SK-N-SH (cell line): ENCODE measurements at regions not wholly inside any gene's neighbourhood (a gene's known extent, or its start where the extent isn't known, plus 50 kb on each side); places are given as distances from the start of the nearest gene placed in this dataset.

Experiments used
- CTCF ChIA-PET: fragments of 300-600, 350-600 bp; formaldehyde crosslinking; extraction: SDS; loops from one replicate; lab custom pipeline; 2021; lab: Yijun Ruan, JAX
- POLR2A ChIA-PET: fragments of 350-600 bp; sonication (Branson Sonifier 250); formaldehyde crosslinking; extraction: SDS; loops from one replicate; lab custom pipeline; 2020; ENCODE audit warnings: antibody characterized with exemption, inconsistent platforms; lab: Yijun Ruan, JAX
- DNase-seq: peaks from one replicate; pipeline ENCODE4 v3.0.0; 2012
- H2AFZ ChIP-seq: fragments of 200-600 bp; sonication (generic); 2 replicates; pipeline ENCODE4 v1.8.1; 2016; ENCODE audit warnings: antibody characterized with exemption, mild to moderate bottlenecking, low read depth
- H3F3A ChIP-seq: fragments of 200-600 bp; sonication (generic); replicated peaks from 2 replicates; pipeline ENCODE3; 2016; ENCODE audit warnings: antibody characterized with exemption, mild to moderate bottlenecking; ENCODE audit not compliant: insufficient read depth
- H3K27ac ChIP-seq, 2 experiments: fragments of 200-500 bp in 1 of 2; fragments of 200-600 bp in 1 of 2; sonication (Bioruptor generic) in 1 of 2; sonication (generic), shearing (Covaris generic) in 1 of 2; 2 replicates each; pipeline versions ENCODE4 v1.5.1 to v1.6.1; 2014 to 2016; ENCODE audit warnings: low read depth in 2 of 2, inconsistent platforms in 1 of 2, low read length in 1 of 2, mild to moderate bottlenecking in 1 of 2, mixed read lengths in 1 of 2
- H3K27me3 ChIP-seq: fragments of 200-600 bp; sonication (generic), shearing (Covaris generic); 2 replicates; pipeline ENCODE4 v1.6.1; 2016; ENCODE audit warnings: mixed run types; ENCODE audit not compliant: insufficient read depth
- H3K36me3 ChIP-seq, 2 experiments: fragments of 200-500 bp in 1 of 2; fragments of 200-600 bp in 1 of 2; sonication (Bioruptor generic) in 1 of 2; sonication (generic) in 1 of 2; replicated peaks in 1 of 2; 2 replicates each; pipeline versions ENCODE3 to v1.5.1; 2014 to 2016; ENCODE audit warnings: low read length in 1 of 2, mild to moderate bottlenecking in 1 of 2; ENCODE audit not compliant: insufficient read depth in 2 of 2, control insufficient read depth in 1 of 2
- H3K4me1 ChIP-seq, 2 experiments: fragments of 200-500 bp in 1 of 2; fragments of 200-600 bp in 1 of 2; sonication (Bioruptor generic) in 1 of 2; sonication (generic), shearing (Covaris generic) in 1 of 2; 2 replicates each; pipeline versions ENCODE4 v1.5.1 to v1.6.1; 2014 to 2016; ENCODE audit warnings: low read depth in 1 of 2, low read length in 1 of 2, mixed run types in 1 of 2; ENCODE audit not compliant: insufficient read depth in 2 of 2, control insufficient read depth in 1 of 2
- H3K4me2 ChIP-seq: fragments of 200-600 bp; sonication (generic), shearing (Covaris generic); 2 replicates; pipeline ENCODE4 v1.6.1; 2017; ENCODE audit warnings: mixed run types
- H3K4me3 ChIP-seq, 2 experiments: fragments of 200-500 bp in 1 of 2; fragments of 200-600 bp in 1 of 2; sonication (Bioruptor generic) in 1 of 2; sonication (generic), shearing (Covaris generic) in 1 of 2; 2 replicates each; pipeline versions ENCODE4 v1.5.1 to v1.8.1; 2014 to 2016; ENCODE audit warnings: low read depth in 2 of 2, inconsistent platforms in 1 of 2, low read length in 1 of 2, mild to moderate bottlenecking in 1 of 2, mixed read lengths in 1 of 2, moderate library complexity in 1 of 2
- H3K79me2 ChIP-seq: fragments of 200-600 bp; sonication (generic); 2 replicates; pipeline ENCODE4 v1.8.1; 2017; ENCODE audit warnings: mild to moderate bottlenecking; ENCODE audit not compliant: insufficient read depth
- H3K9ac ChIP-seq: fragments of 200-600 bp; sonication (generic); 2 replicates; pipeline ENCODE4 v1.6.1; 2017; ENCODE audit warnings: mixed run types
- H3K9me2 ChIP-seq: fragments of 200-600 bp; sonication (generic); 2 replicates; pipeline ENCODE4 v1.6.1; 2017; ENCODE audit warnings: mixed run types
- H3K9me3 ChIP-seq: fragments of 200-600 bp; sonication (generic); 2 replicates; pipeline ENCODE4 v1.6.1; 2017; ENCODE audit warnings: mixed run types, mild to moderate bottlenecking, moderate library complexity
- H4K20me1 ChIP-seq: fragments of 200-600 bp; sonication (generic); 2 replicates; pipeline ENCODE4 v1.6.1; 2017; ENCODE audit warnings: mild to moderate bottlenecking, mixed run types; ENCODE audit not compliant: insufficient read depth
- CHD2 ChIP-seq: fragments of 150-350 bp; IDR thresholded peaks from 2 replicates; pipeline ENCODE4 v1.6.1; 2018; ENCODE audit warnings: low read length; ENCODE audit not compliant: partially characterized antibody
- ELF1 ChIP-seq: IDR thresholded peaks from 2 replicates; pipeline ENCODE4 v1.4.0; 2012
- EP300 ChIP-seq, 2 experiments: IDR thresholded peaks; 2 replicates each; pipeline versions ENCODE4 v1.4.0 to v1.6.1; 2012; ENCODE audit warnings: borderline replicate concordance in 1 of 2, low read depth in 1 of 2, low read length in 1 of 2
- EZH2phosphoT487 ChIP-seq: fragments of 200-600 bp; sonication (generic); IDR thresholded peaks from 2 replicates; pipeline ENCODE4 v1.6.1; 2017; ENCODE audit warnings: low read depth, mixed run types, mild to moderate bottlenecking, antibody characterized with exemption, moderate library complexity, borderline replicate concordance
- FOSL2 ChIP-seq: IDR thresholded peaks from 2 replicates; pipeline ENCODE4 v1.4.0; 2012; ENCODE audit warnings: low read depth, mild to moderate bottlenecking, moderate library complexity, borderline replicate concordance
- FOXM1 ChIP-seq: IDR thresholded peaks from 2 replicates; pipeline ENCODE4 v1.4.0; 2012; ENCODE audit warnings: low read depth, mild to moderate bottlenecking
- GATA2 ChIP-seq: sonication (generic); formaldehyde crosslinking; IDR thresholded peaks from 2 replicates; pipeline ENCODE4 v1.5.0; 2020; ENCODE audit warnings: mild to moderate bottlenecking, missing genetic modification reagents
- RAD21 ChIP-seq: IDR thresholded peaks from 2 replicates; pipeline ENCODE4 v1.6.1; 2012; ENCODE audit warnings: mild to moderate bottlenecking, low read length
- RFX5 ChIP-seq: IDR thresholded peaks from 2 replicates; pipeline ENCODE4 v1.6.1; 2012; ENCODE audit warnings: mild to moderate bottlenecking, improper control_type of control experiment, low read length
- RXRA ChIP-seq: IDR thresholded peaks from 2 replicates; pipeline ENCODE4 v1.4.0; 2012; ENCODE audit warnings: low read depth, mild to moderate bottlenecking, borderline replicate concordance
- SMC3 ChIP-seq: IDR thresholded peaks from 2 replicates; pipeline ENCODE4 v1.6.1; 2012; ENCODE audit warnings: low read depth, low read length, improper control_type of control experiment
- YY1 ChIP-seq: IDR thresholded peaks from 2 replicates; pipeline ENCODE4 v1.4.0; 2012; ENCODE audit warnings: low read depth, mild to moderate bottlenecking
- WGBS: methylation state at CpG from one replicate; pipeline ENCODE4 v1.1.6; 2017; ENCODE audit warnings: low lambda C conversion rate; 5-methylcytosine and 5-hydroxymethylcytosine counted together
- TF ChIP-seq, protein P1 (sequence below): fragments of 150-350 bp; IDR thresholded peaks from 2 replicates; pipeline ENCODE4 v1.6.1; 2016; ENCODE audit warnings: mild to moderate bottlenecking, low read depth, low read length
- TF ChIP-seq, protein P2 (sequence below): fragments of 150-350 bp; IDR thresholded peaks from 2 replicates; pipeline ENCODE4 v1.6.1; 2017; ENCODE audit warnings: antibody characterized with exemption, low read length, low read depth, borderline replicate concordance
- TF ChIP-seq, protein P3 (sequence below): IDR thresholded peaks from 2 replicates; pipeline ENCODE4; 2012
- TF ChIP-seq, protein P4 (sequence below): fragments of 200-600 bp; sonication (generic); IDR thresholded peaks from 2 replicates; pipeline ENCODE4 v1.6.1; 2017; ENCODE audit warnings: antibody characterized with exemption, mild to moderate bottlenecking, moderate library complexity

DNA sequence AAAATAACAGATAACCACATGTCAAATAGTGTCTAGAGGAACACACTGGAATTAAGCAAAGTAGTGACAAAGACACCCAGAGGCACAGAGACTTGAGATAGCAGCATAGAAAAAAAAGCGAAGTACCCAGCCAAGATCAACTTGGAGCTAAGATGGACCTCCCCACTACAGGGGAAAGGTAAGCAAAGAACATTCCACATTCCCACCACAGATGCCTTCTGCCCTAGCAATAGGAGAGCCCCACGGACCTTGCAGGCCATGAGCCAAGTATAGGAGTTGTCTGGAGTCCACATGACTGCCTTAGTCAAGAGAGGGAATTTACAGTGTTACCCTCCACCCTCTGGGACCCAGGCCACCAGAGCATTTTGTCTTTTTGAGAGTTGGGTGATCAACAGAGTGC lies 110.7 kb upstream of the SPRY2 start:
- H3K27me3 ChIP-seq: no peaks in the 10 kb centered on the region
- no peak overlapping the region for H3K27ac ChIP-seq
- H4K20me1 ChIP-seq: no peaks in the 10 kb centered on the region
- no peaks in the 10 kb centered on the region for H3K4me1 ChIP-seq
- no peak overlapping the region for H3K4me2 ChIP-seq
- H3K4me3 ChIP-seq: no peak overlapping the region
- H3K9ac ChIP-seq: no peak overlapping the region
- H2AFZ ChIP-seq: no peak overlapping the region
- TF ChIP-seq, protein P1, sequence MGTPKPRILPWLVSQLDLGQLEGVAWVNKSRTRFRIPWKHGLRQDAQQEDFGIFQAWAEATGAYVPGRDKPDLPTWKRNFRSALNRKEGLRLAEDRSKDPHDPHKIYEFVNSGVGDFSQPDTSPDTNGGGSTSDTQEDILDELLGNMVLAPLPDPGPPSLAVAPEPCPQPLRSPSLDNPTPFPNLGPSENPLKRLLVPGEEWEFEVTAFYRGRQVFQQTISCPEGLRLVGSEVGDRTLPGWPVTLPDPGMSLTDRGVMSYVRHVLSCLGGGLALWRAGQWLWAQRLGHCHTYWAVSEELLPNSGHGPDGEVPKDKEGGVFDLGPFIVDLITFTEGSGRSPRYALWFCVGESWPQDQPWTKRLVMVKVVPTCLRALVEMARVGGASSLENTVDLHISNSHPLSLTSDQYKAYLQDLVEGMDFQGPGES: no peak
- TF ChIP-seq GATA2 (CRISPR knock-in tag): no peak
- no peak for TF ChIP-seq RAD21
- TF ChIP-seq, protein P2, sequence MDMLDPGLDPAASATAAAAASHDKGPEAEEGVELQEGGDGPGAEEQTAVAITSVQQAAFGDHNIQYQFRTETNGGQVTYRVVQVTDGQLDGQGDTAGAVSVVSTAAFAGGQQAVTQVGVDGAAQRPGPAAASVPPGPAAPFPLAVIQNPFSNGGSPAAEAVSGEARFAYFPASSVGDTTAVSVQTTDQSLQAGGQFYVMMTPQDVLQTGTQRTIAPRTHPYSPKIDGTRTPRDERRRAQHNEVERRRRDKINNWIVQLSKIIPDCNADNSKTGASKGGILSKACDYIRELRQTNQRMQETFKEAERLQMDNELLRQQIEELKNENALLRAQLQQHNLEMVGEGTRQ: no peak
- TF ChIP-seq SMC3: no peak
- TF ChIP-seq FOXM1: no peak
- TF ChIP-seq EZH2phosphoT487: no peak
- TF ChIP-seq YY1: no peak
- TF ChIP-seq, all 33 proteins: peak for 0
- no peak for DNase-seq
- H3F3A ChIP-seq: no peaks in the 10 kb centered on the region
- WGBS: 51% methylated on average over 2 of the region's 2 CpGs
- ChIA-PET POLR2A (no interaction called here), CTCF (no interaction called here)
- H3K36me3 ChIP-seq: no peaks in the 10 kb centered on the region
- no peaks in the 10 kb centered on the region for H3K9me3 ChIP-seq
- no peaks in the 10 kb centered on the region for H3K79me2 ChIP-seq
- no peaks in the 10 kb centered on the region for H3K9me2 ChIP-seq

DNA sequence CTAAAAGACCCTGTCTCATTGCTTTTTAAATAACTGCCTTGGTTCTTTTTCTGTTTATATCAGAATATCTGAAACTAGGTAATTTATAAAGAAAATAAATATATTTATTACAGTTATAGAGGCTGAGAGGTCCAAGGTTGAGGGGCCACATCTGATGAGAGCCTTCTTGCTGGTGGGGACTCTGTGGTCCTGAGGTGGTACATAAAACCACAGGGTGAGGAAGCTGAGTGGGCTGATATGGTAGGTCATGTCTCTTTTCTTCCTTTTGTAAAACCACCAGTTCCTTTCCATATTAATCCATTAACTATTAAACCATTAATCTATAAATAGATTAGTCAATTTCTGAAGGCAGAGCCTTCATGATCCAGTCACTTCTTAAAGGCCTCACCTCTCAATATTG lies 109.5 kb upstream of the SPRY2 start:
- H4K20me1 ChIP-seq: no peaks in the 10 kb centered on the region
- H3K27ac ChIP-seq: no peak overlapping the region
- no peak overlapping the region for H3K4me3 ChIP-seq
- no peak for DNase-seq
- ChIA-PET CTCF (no interaction called here), POLR2A (no interaction called here)
- no peaks in the 10 kb centered on the region for H3K9me3 ChIP-seq
- H3K4me1 ChIP-seq: no peaks in the 10 kb centered on the region
- H3K4me2 ChIP-seq: no peak overlapping the region
- H3K36me3 ChIP-seq: no peaks in the 10 kb centered on the region
- no peaks in the 10 kb centered on the region for H3K9me2 ChIP-seq
- no peaks in the 10 kb centered on the region for H3K27me3 ChIP-seq
- H2AFZ ChIP-seq: no peak overlapping the region
- TF ChIP-seq, protein P3, sequence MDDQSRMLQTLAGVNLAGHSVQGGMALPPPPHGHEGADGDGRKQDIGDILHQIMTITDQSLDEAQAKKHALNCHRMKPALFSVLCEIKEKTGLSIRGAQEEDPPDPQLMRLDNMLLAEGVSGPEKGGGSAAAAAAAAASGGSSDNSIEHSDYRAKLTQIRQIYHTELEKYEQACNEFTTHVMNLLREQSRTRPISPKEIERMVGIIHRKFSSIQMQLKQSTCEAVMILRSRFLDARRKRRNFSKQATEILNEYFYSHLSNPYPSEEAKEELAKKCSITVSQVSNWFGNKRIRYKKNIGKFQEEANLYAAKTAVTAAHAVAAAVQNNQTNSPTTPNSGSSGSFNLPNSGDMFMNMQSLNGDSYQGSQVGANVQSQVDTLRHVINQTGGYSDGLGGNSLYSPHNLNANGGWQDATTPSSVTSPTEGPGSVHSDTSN: no peak
- TF ChIP-seq RFX5 (no peak), RXRA (no peak), EP300 (IDR thresholded peaks at IDR 0.05; ENCODE audit: borderline replicate concordance in 1 of 2, low read depth in 1 of 2, low read length in 1 of 2) (no peak), FOXM1 (no peak), FOSL2 (no peak), CHD2 (no peak), EZH2phosphoT487 (no peak), ELF1 (no peak)
- TF ChIP-seq, protein P2: no peak
- TF ChIP-seq, protein P4, sequence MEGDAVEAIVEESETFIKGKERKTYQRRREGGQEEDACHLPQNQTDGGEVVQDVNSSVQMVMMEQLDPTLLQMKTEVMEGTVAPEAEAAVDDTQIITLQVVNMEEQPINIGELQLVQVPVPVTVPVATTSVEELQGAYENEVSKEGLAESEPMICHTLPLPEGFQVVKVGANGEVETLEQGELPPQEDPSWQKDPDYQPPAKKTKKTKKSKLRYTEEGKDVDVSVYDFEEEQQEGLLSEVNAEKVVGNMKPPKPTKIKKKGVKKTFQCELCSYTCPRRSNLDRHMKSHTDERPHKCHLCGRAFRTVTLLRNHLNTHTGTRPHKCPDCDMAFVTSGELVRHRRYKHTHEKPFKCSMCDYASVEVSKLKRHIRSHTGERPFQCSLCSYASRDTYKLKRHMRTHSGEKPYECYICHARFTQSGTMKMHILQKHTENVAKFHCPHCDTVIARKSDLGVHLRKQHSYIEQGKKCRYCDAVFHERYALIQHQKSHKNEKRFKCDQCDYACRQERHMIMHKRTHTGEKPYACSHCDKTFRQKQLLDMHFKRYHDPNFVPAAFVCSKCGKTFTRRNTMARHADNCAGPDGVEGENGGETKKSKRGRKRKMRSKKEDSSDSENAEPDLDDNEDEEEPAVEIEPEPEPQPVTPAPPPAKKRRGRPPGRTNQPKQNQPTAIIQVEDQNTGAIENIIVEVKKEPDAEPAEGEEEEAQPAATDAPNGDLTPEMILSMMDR: no peak
- TF ChIP-seq, protein P1: no peak
- no peaks in the 10 kb centered on the region for H3K79me2 ChIP-seq
- H3K9ac ChIP-seq: no peak overlapping the region
- no peaks in the 10 kb centered on the region for H3F3A ChIP-seq
